ENCODE measurements at regions not wholly inside any gene's neighbourhood (a gene's known extent, or its start where the extent isn't known, plus 50 kb on each side); places are given as distances from the start of the nearest gene placed in this dataset.

GRCh38 chr5:110297152-110297670 lies 429.3 kb downstream of the TMEM232 start:
- Histone ChIP-seq H3K79me1 (ENCODE audit: low read depth, low read length) (no peaks in the 10 kb centered on the region), H3K18ac (ENCODE audit: extremely low read depth, low read length) (no peak overlapping the region), H3K9ac (replicated peaks in 1 of 4; ENCODE audit: extremely low read depth in 1 of 4, low read depth in 3 of 4, low read length in 3 of 4) (no peak overlapping the region), H3K27ac (ENCODE audit: low read depth, low read length) (no peak overlapping the region), H3K23ac (ENCODE audit: insufficient read length) (no peak overlapping the region), H2BK120ac (replicated peaks; ENCODE audit: low read depth, low read length) (no peak overlapping the region), H2BK15ac (ENCODE audit: low read length) (no peak overlapping the region), H4K8ac (ENCODE audit: extremely low read depth, insufficient read depth, low read length) (no peak overlapping the region), H3K27me3 (replicated peaks in 1 of 4; ENCODE audit: control insufficient read depth in 3 of 4, extremely low read depth in 1 of 4, insufficient read depth in 3 of 4, low read length in 3 of 4) (peaks cover 0 to 1% (median 0%) of the 10 kb centered on the region in 4 experiments; a peak in 1 of 7 replicates), H3K79me2 (ENCODE audit: control insufficient read depth in 1 of 2, insufficient read depth in 2 of 2, low read length in 2 of 2) (no peaks in the 10 kb centered on the region), H4K91ac (replicated peaks; ENCODE audit: insufficient read length, low read length) (no peak overlapping the region), H2AK5ac (ENCODE audit: low read depth, low read length) (no peak overlapping the region), H2AFZ (ENCODE audit: low read length) (no peak overlapping the region), H2BK12ac (ENCODE audit: low read depth, low read length) (no peak overlapping the region), H4K20me1 (replicated peaks in 1 of 2; ENCODE audit: control insufficient read depth in 1 of 2, insufficient read depth in 2 of 2, low read length in 2 of 2) (no peaks in the 10 kb centered on the region), H3K4me3 (ENCODE audit: extremely low read depth in 1 of 4, insufficient read depth in 2 of 4, low read depth in 3 of 4, low read length in 4 of 4) (no peak overlapping the region), H3K4me1 (replicated peaks in 1 of 4; ENCODE audit: control insufficient read depth in 3 of 4, insufficient read depth in 4 of 4, low read length in 3 of 4) (no peaks in the 10 kb centered on the region), H3K23me2 (ENCODE audit: low read depth, low read length) (no peaks in the 10 kb centered on the region), H3K4me2 (ENCODE audit: insufficient read depth in 1 of 2, low read depth in 2 of 2, low read length in 2 of 2) (no peak overlapping the region), H4K5ac (ENCODE audit: insufficient read length, low read depth, low read length) (no peak overlapping the region), H3K4ac (replicated peaks; ENCODE audit: insufficient read length, low read depth, low read length) (no peak overlapping the region), H3K56ac (replicated peaks; ENCODE audit: insufficient read length, low read depth, low read length) (no peak overlapping the region), H2BK20ac (ENCODE audit: low read length) (no peak overlapping the region), H3K14ac (ENCODE audit: insufficient read length) (no peak overlapping the region), H3K36me3 (ENCODE audit: control insufficient read depth in 2 of 4, insufficient read depth in 4 of 4, low read length in 3 of 4) (no peaks in the 10 kb centered on the region), H3K9me3 (ENCODE audit: insufficient read depth in 2 of 2, low read depth in 1 of 2, low read length in 1 of 2) (no peaks in the 10 kb centered on the region), H2BK5ac (ENCODE audit: low read depth, low read length) (no peak overlapping the region)
- DNase-seq (ENCODE audit: low read depth in 1 of 2, low spot score in 2 of 2) (no peak), FAIRE-seq (no peak)
- POLR2A ChIA-PET (ENCODE audit: partially characterized antibody), result no interaction called here
- WGBS, 2 experiments (ENCODE audit: extremely low coverage in 1 of 2, insufficient coverage in 1 of 2, insufficient read length in 1 of 2, insufficient replicate concordance in 2 of 2, low coverage in 1 of 2, low lambda C conversion rate in 2 of 2, missing lambda C conversion rate in 1 of 2), result 92% methylated on average over 3 of the region's 3 CpGs; no CpG with 5 or more reads in 1 of the 2 experiments
- CTCF ChIA-PET (ENCODE audit: partially characterized antibody), result interaction anchor here (1.3 kb wide), 1 partner anchor 11 kb away, joined by 3 read pairs; no protein-coding TSS in a partner anchor
- TF ChIP-seq, protein P1, sequence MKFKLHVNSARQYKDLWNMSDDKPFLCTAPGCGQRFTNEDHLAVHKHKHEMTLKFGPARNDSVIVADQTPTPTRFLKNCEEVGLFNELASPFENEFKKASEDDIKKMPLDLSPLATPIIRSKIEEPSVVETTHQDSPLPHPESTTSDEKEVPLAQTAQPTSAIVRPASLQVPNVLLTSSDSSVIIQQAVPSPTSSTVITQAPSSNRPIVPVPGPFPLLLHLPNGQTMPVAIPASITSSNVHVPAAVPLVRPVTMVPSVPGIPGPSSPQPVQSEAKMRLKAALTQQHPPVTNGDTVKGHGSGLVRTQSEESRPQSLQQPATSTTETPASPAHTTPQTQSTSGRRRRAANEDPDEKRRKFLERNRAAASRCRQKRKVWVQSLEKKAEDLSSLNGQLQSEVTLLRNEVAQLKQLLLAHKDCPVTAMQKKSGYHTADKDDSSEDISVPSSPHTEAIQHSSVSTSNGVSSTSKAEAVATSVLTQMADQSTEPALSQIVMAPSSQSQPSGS (IDR thresholded peaks at IDR 0.05; ENCODE audit: low read length), result no peak
- TF ChIP-seq KDM4A (IDR thresholded peaks at IDR 0.05; ENCODE audit: low read depth, low read length, severe bottlenecking) (no peak), YY1 (IDR thresholded peaks at IDR 0.05; ENCODE audit: low read depth, low read length) (no peak), FOSL1 (IDR thresholded peaks at IDR 0.05; ENCODE audit: insufficient read depth, low read depth, low read length) (no peak), POU5F1 (IDR thresholded peaks at IDR 0.05; ENCODE audit: low read depth, low read length) (no peak), BRCA1 (IDR thresholded peaks at IDR 0.05; ENCODE audit: low read depth, low read length) (no peak), ZNF274 (IDR thresholded peaks at IDR 0.05; ENCODE audit: borderline replicate concordance, extremely low read depth, low read length) (no peak)
